C4-2B (cell line): ENCODE measurements at regions not wholly inside any gene's neighbourhood (a gene's known extent, or its start where the extent isn't known, plus 50 kb on each side); places are given as distances from the start of the nearest gene placed in this dataset.

Experiments used
- ZFX ChIP-seq: fragments of 450-650 bp; IDR thresholded peaks from 2 replicates; pipeline ENCODE4 v1.6.1; 2017
- TF ChIP-seq, protein P1 (sequence below): fragments of 450-650 bp; conservative IDR thresholded peaks from 2 replicates; pipeline ENCODE4 v1.5.1; 2017; ENCODE audit warnings: mild to moderate bottlenecking

DNA sequence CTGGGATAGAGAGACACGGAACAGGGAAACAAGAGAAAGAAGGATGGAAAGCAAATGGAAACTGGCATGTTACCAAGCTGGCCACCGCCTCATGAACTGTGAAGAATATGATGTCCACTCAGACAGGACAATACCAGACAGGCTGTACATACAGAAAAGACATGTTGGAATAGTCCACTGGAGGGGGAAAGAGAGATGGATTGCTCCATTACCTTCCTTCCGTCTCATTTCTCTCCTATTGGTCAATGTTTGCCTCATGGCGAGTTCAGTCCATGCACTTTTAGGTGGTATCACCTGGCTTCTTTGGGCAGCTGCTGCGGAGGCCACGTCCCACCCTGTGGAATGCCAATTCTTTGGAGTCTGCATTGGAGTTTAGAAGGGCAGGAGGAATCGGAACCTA is 166.4 kb downstream of the AEBP2 start:
- TF ChIP-seq, protein P1, sequence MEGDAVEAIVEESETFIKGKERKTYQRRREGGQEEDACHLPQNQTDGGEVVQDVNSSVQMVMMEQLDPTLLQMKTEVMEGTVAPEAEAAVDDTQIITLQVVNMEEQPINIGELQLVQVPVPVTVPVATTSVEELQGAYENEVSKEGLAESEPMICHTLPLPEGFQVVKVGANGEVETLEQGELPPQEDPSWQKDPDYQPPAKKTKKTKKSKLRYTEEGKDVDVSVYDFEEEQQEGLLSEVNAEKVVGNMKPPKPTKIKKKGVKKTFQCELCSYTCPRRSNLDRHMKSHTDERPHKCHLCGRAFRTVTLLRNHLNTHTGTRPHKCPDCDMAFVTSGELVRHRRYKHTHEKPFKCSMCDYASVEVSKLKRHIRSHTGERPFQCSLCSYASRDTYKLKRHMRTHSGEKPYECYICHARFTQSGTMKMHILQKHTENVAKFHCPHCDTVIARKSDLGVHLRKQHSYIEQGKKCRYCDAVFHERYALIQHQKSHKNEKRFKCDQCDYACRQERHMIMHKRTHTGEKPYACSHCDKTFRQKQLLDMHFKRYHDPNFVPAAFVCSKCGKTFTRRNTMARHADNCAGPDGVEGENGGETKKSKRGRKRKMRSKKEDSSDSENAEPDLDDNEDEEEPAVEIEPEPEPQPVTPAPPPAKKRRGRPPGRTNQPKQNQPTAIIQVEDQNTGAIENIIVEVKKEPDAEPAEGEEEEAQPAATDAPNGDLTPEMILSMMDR, result no peak
- TF ChIP-seq ZFX, result no peak
